Small intestine (tissue), 7 donors: ENCODE measurements at regions not wholly inside any gene's neighbourhood (a gene's known extent, or its start where the extent isn't known, plus 50 kb on each side); places are given as distances from the start of the nearest gene placed in this dataset.
"Not testable (repeated sequence)": the region's sequence is repeated elsewhere in the genome, so short reads cannot be mapped to it uniquely, and the experiment has no call there.

Experiments used
- DNase-seq, 2 donors: peaks; one replicate each; pipeline versions ENCODE4 v3.0.0 to v3.0.0-alpha.2; 2013
- FAIRE-seq: peaks from 2 replicates; lab custom pipeline; 2012; peaks lifted over from hg19 to GRCh38; lab: Jason Lieb, UNC
- H3K27ac ChIP-seq, 3 donors: one replicate each; pipeline ENCODE4 v1.5.1; 2013; ENCODE audit warnings: low read length in 2 of 3, mild to moderate bottlenecking in 2 of 3, control low read depth in 1 of 3, inconsistent platforms in 1 of 3, low read depth in 1 of 3, moderate library complexity in 1 of 3
- H3K27me3 ChIP-seq, 3 donors: one replicate each; pipeline ENCODE4 v1.6.1; 2013; ENCODE audit warnings: low read length in 3 of 3, inconsistent platforms in 1 of 3; ENCODE audit not compliant: control insufficient read depth in 3 of 3, insufficient read depth in 3 of 3
- H3K36me3 ChIP-seq, 3 donors: one replicate each; pipeline ENCODE4 v1.6.1; 2013; ENCODE audit warnings: low read length in 3 of 3, inconsistent platforms in 1 of 3, low read depth in 1 of 3, mild to moderate bottlenecking in 1 of 3, moderate library complexity in 1 of 3; ENCODE audit not compliant: control insufficient read depth in 3 of 3, insufficient read depth in 2 of 3
- H3K4me1 ChIP-seq, 3 donors: one replicate each; pipeline ENCODE4 v1.6.1; 2013; ENCODE audit warnings: low read length in 2 of 3, inconsistent platforms in 1 of 3, low read depth in 1 of 3, mild to moderate bottlenecking in 1 of 3, moderate library complexity in 1 of 3; ENCODE audit not compliant: control insufficient read depth in 3 of 3, insufficient read depth in 2 of 3
- H3K4me3 ChIP-seq, 3 donors: one replicate each; pipeline ENCODE4 v1.5.1; 2013; ENCODE audit warnings: low read length in 3 of 3, control low read depth in 1 of 3, inconsistent platforms in 1 of 3, low read depth in 1 of 3, mild to moderate bottlenecking in 1 of 3, moderate library complexity in 1 of 3
- H3K9me3 ChIP-seq, 2 donors: one replicate each; pipeline ENCODE4 v1.6.1; 2013; ENCODE audit warnings: low read depth in 1 of 2, low read length in 1 of 2; ENCODE audit not compliant: control insufficient read depth in 2 of 2, insufficient read depth in 1 of 2
- WGBS, 3 donors: extraction: QIAGEN DNeasy Blood & Tissue Kit; methylation state at CpG; one replicate each; pipeline ENCODE4 v1.1.7; 2013; 5-methylcytosine and 5-hydroxymethylcytosine counted together
- donor health status: healthy with polysubstance abuse.
- donor health status: control.
- donor health status: control.
- donor health status: Bipolar disorder and iron deficiency.
- donor health status: healthy.

DNA sequence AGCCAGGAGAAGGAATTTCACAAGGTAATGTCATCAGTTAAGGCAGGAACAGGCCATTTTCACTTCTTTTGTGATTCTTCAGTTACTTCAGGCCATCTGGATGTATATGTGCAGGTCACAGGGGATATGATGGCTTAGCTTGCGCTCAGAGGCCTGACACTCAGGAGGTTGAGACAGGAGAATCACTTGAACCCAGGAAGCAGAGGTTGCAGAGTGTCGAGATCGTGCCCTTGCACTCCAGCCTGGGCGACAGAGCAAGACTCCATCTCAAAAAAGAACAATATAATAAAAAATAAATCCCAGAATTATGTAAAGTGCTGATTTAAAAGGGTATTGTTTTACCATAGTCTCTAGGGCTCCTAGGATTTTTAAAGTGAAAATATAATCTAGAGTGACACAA, 235.9 kb upstream of the FAM240B start:
- not testable (repeated sequence) for H3K27me3 ChIP-seq, H3K36me3 ChIP-seq, H3K4me1 ChIP-seq, H3K4me3 ChIP-seq, H3K27ac ChIP-seq, DNase-seq, FAIRE-seq, H3K9me3 ChIP-seq
- WGBS, 3 donors: 76 to 89% (median 80%) methylated on average over 4 of the region's 4 CpGs

DNA sequence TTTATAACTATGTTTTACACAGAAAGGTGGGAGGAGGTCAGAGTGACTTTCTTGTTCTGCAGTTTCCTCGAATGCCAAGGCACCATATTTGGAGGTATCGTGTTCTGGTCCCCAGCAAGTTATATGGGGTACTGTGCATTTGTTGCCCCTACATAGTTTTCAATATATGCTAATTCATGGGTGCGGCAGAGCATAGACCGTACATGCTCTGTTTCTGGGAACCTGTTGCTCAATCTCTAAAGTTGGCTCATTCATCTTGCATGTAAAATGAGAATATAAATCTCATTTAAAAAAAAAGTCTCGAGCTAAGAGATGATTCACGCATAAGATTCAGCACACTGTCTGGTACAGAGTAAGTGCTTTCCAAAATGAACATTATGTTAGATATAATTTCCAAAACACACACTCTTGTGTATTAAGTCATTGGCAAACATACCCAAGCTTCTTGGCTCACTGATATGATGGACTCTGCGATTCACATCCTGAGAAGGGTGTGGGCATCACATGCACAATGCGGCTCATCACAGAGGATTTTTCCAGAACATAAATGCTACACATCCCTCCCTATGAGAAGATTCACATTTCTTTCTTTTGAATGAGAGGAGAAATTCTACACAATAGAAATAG, 232.9 kb upstream of the FAM240B start:
- 75 to 83% (median 81%) methylated on average over 4 of the region's 8 CpGs for WGBS, 3 donors
- not testable (repeated sequence) for H3K4me1 ChIP-seq, H3K27ac ChIP-seq

DNA sequence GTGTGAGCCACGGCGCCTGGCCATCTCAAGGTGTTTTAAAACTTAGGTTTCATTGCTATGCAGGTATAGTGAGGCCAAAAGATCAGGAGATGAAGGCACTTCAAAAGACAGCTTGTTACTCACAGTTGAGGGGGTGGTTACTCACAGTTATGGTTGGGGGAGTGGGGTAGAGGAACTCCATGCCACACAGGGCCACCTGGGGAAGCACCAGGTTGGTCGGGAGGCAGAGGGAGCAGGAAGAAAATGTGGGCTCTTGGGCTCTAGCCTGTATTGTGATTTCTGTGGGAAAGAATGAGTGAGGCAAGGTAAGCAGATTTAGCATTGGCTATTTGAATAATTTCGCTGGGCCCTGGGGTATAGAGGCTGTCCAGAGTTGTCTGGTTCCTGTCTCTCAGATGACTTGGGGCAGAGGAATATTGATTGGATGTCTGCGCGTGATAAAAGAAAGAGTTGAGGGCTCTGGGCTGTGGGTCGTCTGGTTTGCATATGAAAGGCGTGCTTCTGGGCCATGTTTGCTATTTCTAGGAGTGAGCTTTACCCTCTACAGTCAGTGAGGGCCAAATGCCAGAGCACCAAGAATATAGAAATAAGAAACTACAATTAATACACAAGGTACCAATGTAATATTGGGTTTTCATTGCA, 226.1 kb upstream of the FAM240B start:
- not testable (repeated sequence) for H3K4me1 ChIP-seq, H3K27ac ChIP-seq, FAIRE-seq, H3K27me3 ChIP-seq, H3K4me3 ChIP-seq, H3K9me3 ChIP-seq, H3K36me3 ChIP-seq, DNase-seq
- no CpG with 5 or more reads among the region's 8 CpGs for WGBS, 3 donors

More for the DNA sequence above, 232.9 kb upstream of the FAM240B start:
- not testable (repeated sequence) for H3K4me3 ChIP-seq, H3K9me3 ChIP-seq, H3K36me3 ChIP-seq, H3K27me3 ChIP-seq, FAIRE-seq, DNase-seq

DNA sequence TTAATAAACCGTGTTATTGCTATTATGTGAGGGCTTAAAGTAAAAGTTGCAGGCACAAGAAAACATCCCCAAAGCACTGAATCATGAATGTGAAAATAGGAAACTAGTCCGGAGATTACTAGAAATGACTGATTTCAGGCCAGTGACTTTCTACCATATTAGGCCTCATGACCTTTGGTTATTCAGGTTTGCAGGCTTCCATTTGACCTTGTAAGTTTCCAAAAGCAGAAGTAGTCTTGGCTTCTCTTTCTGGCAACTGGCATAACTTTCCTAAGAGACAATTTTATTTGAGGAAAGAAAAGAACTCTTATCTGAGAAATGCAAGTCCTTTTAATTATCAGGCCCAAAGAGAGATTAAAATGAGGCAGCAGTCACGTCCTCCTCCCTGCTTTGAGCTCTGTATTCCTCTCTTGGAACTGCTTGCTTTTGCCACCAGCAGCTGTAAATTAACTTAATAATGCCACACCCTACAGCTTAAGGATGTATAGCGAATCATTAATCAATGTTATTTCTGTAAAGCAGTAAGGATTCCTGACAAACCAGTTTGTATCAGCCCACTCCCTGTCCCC, 225.0 kb upstream of the FAM240B start:
- no CpG with 5 or more reads among the region's 4 CpGs for WGBS, 3 donors
- H3K4me1 ChIP-seq, H3K27me3 ChIP-seq, DNase-seq, H3K9me3 ChIP-seq, H3K4me3 ChIP-seq, FAIRE-seq, H3K27ac ChIP-seq, H3K36me3 ChIP-seq: not testable (repeated sequence)

DNA sequence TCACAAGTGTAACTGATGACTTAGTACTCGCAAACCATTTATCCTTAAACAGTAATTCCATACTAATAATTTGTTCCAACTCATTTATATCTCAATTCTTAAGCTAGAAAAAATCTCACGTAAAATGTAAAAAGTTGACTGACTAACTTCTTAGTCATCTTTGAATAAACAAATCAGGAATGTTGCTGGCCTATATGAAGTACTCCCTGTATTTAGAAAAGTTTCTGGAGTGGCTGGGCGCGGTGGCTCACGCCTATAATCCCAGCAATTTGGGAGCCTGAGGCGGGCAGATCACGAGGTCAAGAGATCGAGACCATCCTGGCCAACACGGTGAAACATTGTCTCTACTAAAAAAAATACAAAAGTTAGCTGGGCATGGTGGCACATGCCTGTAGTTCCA, 220.6 kb upstream of the FAM240B start:
- H3K27me3 ChIP-seq, H3K9me3 ChIP-seq, H3K4me1 ChIP-seq, H3K36me3 ChIP-seq, H3K4me3 ChIP-seq, DNase-seq, FAIRE-seq, H3K27ac ChIP-seq: not testable (repeated sequence)
- WGBS, 3 donors: no CpG with 5 or more reads among the region's 9 CpGs

DNA sequence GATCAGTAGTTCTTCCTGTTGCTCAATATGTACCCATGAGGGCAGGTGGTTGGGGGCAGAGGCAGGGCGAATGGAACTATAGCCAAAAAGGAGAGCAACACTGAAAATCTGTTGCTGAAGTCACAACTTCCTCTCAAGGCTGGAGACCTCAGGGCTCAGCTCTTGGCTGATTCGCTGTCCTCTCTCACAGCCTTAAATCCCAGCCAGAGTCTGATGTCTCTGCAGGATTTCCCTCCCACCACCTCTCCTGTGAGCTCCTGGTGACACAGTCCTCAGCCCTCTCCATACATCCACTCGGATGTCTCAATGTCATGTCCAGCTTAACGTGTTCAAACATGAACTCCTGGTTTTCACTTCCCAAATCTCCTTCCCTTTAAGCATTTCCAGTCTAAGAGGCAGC, 218.7 kb upstream of the FAM240B start:
- H3K36me3 ChIP-seq, H3K9me3 ChIP-seq, H3K27me3 ChIP-seq, H3K4me1 ChIP-seq, FAIRE-seq, DNase-seq, H3K4me3 ChIP-seq, H3K27ac ChIP-seq: not testable (repeated sequence)
- 60 to 100% (median 71%) methylated on average over 1 of the region's 4 CpGs for WGBS, 3 donors

DNA sequence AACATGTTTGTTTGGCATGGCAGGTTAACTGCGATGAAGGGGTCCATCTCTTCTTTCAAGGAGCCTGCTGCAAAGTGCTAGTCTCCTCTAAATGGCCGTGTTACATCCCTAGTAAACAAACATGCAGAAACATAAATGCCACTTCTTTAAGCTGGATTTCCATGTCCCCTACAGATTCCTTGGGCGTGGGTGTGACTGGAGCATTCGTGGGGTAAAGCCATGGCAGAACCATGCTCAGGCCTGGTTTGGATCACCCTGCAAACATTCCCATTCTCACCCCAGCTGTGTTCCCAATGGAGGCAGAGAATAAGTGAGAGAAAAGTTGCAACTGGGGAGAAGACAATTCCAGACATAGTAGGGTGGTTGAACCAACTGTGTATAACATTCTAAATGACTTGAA, 208.0 kb upstream of the FAM240B start:
- not testable (repeated sequence) for H3K27me3 ChIP-seq, H3K27ac ChIP-seq, H3K9me3 ChIP-seq, H3K36me3 ChIP-seq, DNase-seq, H3K4me1 ChIP-seq, FAIRE-seq, H3K4me3 ChIP-seq
- 69 to 81% (median 79%) methylated on average over 2 of the region's 4 CpGs for WGBS, 3 donors

DNA sequence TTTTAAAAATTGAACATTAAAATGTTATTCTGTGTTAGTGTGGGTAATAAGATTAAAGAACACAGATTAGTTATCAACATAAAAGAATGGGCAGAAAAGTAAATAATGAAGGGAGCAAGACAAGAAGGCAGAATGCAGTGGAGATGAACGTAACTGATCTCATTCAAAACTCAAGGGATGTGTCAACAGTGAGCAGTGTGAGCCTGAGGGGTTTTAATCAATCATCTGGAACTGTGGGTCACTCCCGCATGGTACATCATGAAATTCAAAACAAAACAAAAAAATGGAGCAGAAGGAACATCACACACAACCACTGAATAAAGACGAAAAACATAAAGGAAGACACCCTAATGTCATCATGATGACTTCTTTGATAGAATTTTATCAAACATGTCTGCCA, 206.6 kb upstream of the FAM240B start:
- H3K4me3 ChIP-seq, H3K4me1 ChIP-seq, H3K36me3 ChIP-seq, H3K9me3 ChIP-seq, H3K27me3 ChIP-seq, H3K27ac ChIP-seq, FAIRE-seq, DNase-seq: not testable (repeated sequence)
- WGBS, 3 donors: no CpG with 5 or more reads among the region's 3 CpGs
